ENCODE measurements at regions not wholly inside any gene's neighbourhood (a gene's known extent, or its start where the extent isn't known, plus 50 kb on each side); places are given as distances from the start of the nearest gene placed in this dataset.

- TF ChIP-seq POLR2A (IDR thresholded peaks at IDR 0.05) (no peak), CTCF (IDR thresholded peaks at IDR 0.05) (no peak), EP300 (IDR thresholded peaks at IDR 0.05; ENCODE audit: low read depth) (no peak)
Measured at GRCh38 chr21:23574932-23575331, 2032.3 kb downstream of the MRPL39 start.

Data from transverse colon (tissue), 3 donors.